Lung (tissue), 11 donors: ENCODE measurements at regions not wholly inside any gene's neighbourhood (a gene's known extent, or its start where the extent isn't known, plus 50 kb on each side); places are given as distances from the start of the nearest gene placed in this dataset.

ENCODE experiments used
- ATAC-seq: fragments of 200-7000 bp; cut with Tn5 transposase; one replicate; pipeline ENCODE4 v1.9.1; 2020; ENCODE audit warnings: moderate number of reproducible peaks; ENCODE audit not compliant: insufficient read depth, low FRiP score
- DNase-seq, 3 donors: peaks; one replicate each; pipeline ENCODE4 v3.0.0-alpha.2; 2013 to 2017
- H3K27ac ChIP-seq, 2 donors: one replicate each; pipeline ENCODE4 v1.5.1; 2013; ENCODE audit warnings: mild to moderate bottlenecking in 2 of 2, moderate library complexity in 2 of 2, control low read depth in 1 of 2, inconsistent platforms in 1 of 2, low read depth in 1 of 2, low read length in 1 of 2
- H3K27me3 ChIP-seq, 3 donors: one replicate each; pipeline ENCODE4 v1.5.1; 2013; ENCODE audit warnings: low read length in 2 of 3; ENCODE audit not compliant: control insufficient read depth in 3 of 3, insufficient read depth in 3 of 3
- H3K36me3 ChIP-seq, 4 donors: one replicate each; pipeline ENCODE4 v1.5.1; 2013; ENCODE audit warnings: low read length in 4 of 4, mild to moderate bottlenecking in 1 of 4, moderate library complexity in 1 of 4; ENCODE audit not compliant: control insufficient read depth in 4 of 4, insufficient read depth in 4 of 4
- H3K4me1 ChIP-seq, 5 donors: one replicate each; pipeline ENCODE4 v1.5.1; 2013; ENCODE audit warnings: low read length in 5 of 5, mild to moderate bottlenecking in 2 of 5, moderate library complexity in 1 of 5; ENCODE audit not compliant: control insufficient read depth in 5 of 5, insufficient read depth in 5 of 5
- H3K4me3 ChIP-seq: one replicate; pipeline ENCODE4 v1.5.1; 2013; ENCODE audit warnings: mild to moderate bottlenecking, control low read depth, moderate library complexity
- H3K9ac ChIP-seq, 2 donors: one replicate each; pipeline ENCODE4 v1.5.1; 2013; ENCODE audit warnings: low read length in 2 of 2, control low read depth in 1 of 2; ENCODE audit not compliant: insufficient read depth in 1 of 2
- H3K9me3 ChIP-seq, 4 donors: one replicate each; pipeline ENCODE4 v1.5.1; 2013; ENCODE audit warnings: low read length in 3 of 4, mild to moderate bottlenecking in 1 of 4, moderate library complexity in 1 of 4; ENCODE audit not compliant: control insufficient read depth in 4 of 4, insufficient read depth in 3 of 4
- CTCF ChIP-seq: IDR thresholded peaks from 2 replicates; pipeline ENCODE4 v1.5.1; 2012; ENCODE audit warnings: mild to moderate bottlenecking; ENCODE audit errors: control extremely low read depth, extremely low read depth
- WGBS, 2 donors: extraction: QIAGEN DNeasy Blood & Tissue Kit; methylation state at CpG; one replicate each; pipeline ENCODE4 v1.1.7; 2013; 5-methylcytosine and 5-hydroxymethylcytosine counted together
- donor health status: control.
- donor health status: control.
- donor health status: Bipolar disorder and iron deficiency.
- donor health status: healthy.
- donor health status: DM: yes; HTN: yes; CAD: no.

GRCh38 chr7:26534649-26535482 lies 243.2 kb downstream of the SNX10 start:
- peaks cover 0 to 9% (median 0%) of the 10 kb centered on the region in 5 donors for H3K4me1 ChIP-seq
- H3K27me3 ChIP-seq: peaks cover 0 to 5% (median 5%) of the 10 kb centered on the region in 3 donors
- H3K9ac ChIP-seq: no peak overlapping the region
- TF ChIP-seq CTCF: no peak
- ATAC-seq (no peak), DNase-seq (no peak)
- no peaks in the 10 kb centered on the region for H3K9me3 ChIP-seq
- no peaks in the 10 kb centered on the region for H3K36me3 ChIP-seq
- 68% methylated on average over 17 of the region's 17 CpGs for WGBS, 2 donors
- H3K27ac ChIP-seq: no peak overlapping the region
- no peak overlapping the region for H3K4me3 ChIP-seq

GRCh38 chr7:26535483-26536007 lies 243.9 kb downstream of the SNX10 start:
- Histone ChIP-seq H3K27me3 (peaks cover 0 to 5% (median 5%) of the 10 kb centered on the region in 3 donors), H3K9me3 (no peaks in the 10 kb centered on the region), H3K4me3 (no peak overlapping the region), H3K9ac (no peak overlapping the region), H3K27ac (no peak overlapping the region), H3K36me3 (no peaks in the 10 kb centered on the region), H3K4me1 (peaks cover 0 to 9% (median 0%) of the 10 kb centered on the region in 5 donors)
- DNase-seq (no peak), ATAC-seq (no peak)
- TF ChIP-seq CTCF: no peak
- WGBS, 2 donors: 69 to 89% methylated on average over 3 of the region's 3 CpGs

GRCh38 chr7:26538216-26538615 lies 246.6 kb downstream of the SNX10 start:
- no peak overlapping the region for H3K27ac ChIP-seq
- no peak for ATAC-seq
- DNase-seq: no peak
- no peak for TF ChIP-seq CTCF
- no peaks in the 10 kb centered on the region for H3K36me3 ChIP-seq
- no peak overlapping the region for H3K9ac ChIP-seq
- WGBS, 2 donors: 69 to 71% methylated on average over 7 of the region's 7 CpGs
- H3K4me1 ChIP-seq: peaks cover 0 to 3% (median 0%) of the 10 kb centered on the region in 5 donors
- no peaks in the 10 kb centered on the region for H3K9me3 ChIP-seq
- H3K4me3 ChIP-seq: no peak overlapping the region
- peaks cover 0 to 5% (median 5%) of the 10 kb centered on the region in 3 donors for H3K27me3 ChIP-seq
